Fibroblast of the aortic adventitia (primary cell): ENCODE measurements at regions not wholly inside any gene's neighbourhood (a gene's known extent, or its start where the extent isn't known, plus 50 kb on each side); places are given as distances from the start of the nearest gene placed in this dataset.

Experiments used
- DNase-seq: peaks from one replicate; pipeline ENCODE4 v3.0.0-alpha.2; 2010; ENCODE audit warnings: low read depth
- H3K4me3 ChIP-seq: 2 replicates; pipeline ENCODE4 v1.5.1; 2011; ENCODE audit warnings: low read depth, mild to moderate bottlenecking, control low read depth, low read length, moderate library complexity
- TF ChIP-seq, protein P1 (sequence below): IDR thresholded peaks from 2 replicates; pipeline ENCODE4 v1.5.1; 2011; ENCODE audit warnings: mild to moderate bottlenecking, low read length, control low read depth, inconsistent platforms; ENCODE audit not compliant: insufficient read depth

DNA sequence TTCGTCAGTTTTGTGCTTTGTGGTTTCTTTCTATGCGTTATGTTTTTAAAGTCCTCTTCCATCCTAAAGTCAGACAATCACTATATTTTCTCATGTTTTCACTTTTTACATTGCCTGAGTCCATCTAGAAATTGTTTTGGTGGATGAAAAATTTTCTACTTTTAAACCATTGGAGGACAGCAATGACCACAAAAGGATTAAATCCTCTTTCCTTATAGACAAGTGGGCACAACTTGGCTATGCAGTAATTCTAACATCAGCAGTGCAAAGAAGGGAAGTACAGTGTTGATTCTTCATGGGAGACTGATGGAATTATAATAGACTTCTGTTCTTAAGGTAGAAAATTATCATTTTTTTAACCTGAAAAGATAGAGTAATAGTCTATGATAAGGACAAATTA is 75.5 kb downstream of the PALM2AKAP2 start:
- TF ChIP-seq, protein P1, sequence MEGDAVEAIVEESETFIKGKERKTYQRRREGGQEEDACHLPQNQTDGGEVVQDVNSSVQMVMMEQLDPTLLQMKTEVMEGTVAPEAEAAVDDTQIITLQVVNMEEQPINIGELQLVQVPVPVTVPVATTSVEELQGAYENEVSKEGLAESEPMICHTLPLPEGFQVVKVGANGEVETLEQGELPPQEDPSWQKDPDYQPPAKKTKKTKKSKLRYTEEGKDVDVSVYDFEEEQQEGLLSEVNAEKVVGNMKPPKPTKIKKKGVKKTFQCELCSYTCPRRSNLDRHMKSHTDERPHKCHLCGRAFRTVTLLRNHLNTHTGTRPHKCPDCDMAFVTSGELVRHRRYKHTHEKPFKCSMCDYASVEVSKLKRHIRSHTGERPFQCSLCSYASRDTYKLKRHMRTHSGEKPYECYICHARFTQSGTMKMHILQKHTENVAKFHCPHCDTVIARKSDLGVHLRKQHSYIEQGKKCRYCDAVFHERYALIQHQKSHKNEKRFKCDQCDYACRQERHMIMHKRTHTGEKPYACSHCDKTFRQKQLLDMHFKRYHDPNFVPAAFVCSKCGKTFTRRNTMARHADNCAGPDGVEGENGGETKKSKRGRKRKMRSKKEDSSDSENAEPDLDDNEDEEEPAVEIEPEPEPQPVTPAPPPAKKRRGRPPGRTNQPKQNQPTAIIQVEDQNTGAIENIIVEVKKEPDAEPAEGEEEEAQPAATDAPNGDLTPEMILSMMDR = no peak
- no peak for DNase-seq
- H3K4me3 ChIP-seq = no peak overlapping the region

DNA sequence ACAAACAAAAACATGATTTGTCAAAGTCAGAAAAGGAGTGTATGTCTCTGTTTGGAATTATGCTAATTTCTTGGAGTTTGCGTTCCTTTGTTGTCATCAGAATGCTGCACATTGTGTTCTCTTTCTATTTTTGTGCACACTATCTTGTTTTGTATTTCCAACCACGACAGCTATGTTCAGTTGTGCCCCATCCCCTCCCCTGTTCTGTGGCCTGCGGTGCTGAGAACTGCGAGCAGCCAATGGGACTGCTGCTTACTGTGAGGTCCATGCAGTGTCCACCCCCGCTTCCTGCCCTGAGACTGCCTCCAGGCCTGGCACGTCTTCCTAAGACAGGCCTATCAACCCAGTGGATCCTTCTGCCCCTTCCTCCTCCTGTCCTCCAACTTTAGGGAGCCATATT is 76.8 kb downstream of the PALM2AKAP2 start:
- no peak for DNase-seq
- TF ChIP-seq, protein P1 = no peak
- no peak overlapping the region for H3K4me3 ChIP-seq

DNA sequence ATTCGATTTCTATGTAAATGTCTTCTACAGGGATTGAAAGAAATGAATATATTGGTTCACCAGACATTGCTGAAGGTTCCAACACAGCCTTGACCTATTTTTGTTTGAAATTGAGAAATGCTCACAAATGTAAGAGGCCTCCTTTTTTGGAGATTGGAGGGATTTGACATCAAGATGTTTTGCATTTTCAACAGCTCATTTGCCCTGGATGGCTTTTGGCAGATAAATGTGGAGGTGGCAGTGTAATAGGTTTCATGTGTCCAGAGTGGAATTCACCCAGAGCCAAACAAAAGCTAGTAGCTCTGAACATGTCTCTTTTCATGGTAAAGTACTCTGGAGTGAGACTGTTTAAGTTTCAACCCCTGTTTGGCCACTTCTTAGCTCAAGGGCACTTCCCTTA is 77.3 kb downstream of the PALM2AKAP2 start:
- TF ChIP-seq, protein P1 = no peak
- no peak for DNase-seq

DNA sequence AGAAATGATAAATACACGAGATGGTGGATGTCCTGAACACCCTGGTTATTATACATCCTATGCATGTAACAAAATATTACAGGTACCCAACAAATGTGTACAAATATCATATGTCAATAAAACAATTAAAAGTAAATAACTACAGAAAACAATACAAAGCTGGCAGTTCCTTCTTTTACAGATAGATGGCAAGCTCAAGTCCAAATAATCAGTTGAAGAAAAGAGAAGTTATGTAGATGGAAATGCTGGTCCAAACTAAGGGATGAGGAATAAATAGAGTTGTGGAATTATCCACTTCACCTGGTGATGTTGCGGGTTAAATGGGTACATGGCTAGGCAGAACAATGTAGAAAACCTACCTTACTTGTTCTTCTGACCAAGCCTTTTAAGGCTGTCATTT is 79.4 kb downstream of the PALM2AKAP2 start:
- TF ChIP-seq, protein P1 = peak; percentile 43
- no peak overlapping the region for H3K4me3 ChIP-seq
- DNase-seq = no peak

More for the DNA sequence above, 77.3 kb downstream of the PALM2AKAP2 start:
- H3K4me3 ChIP-seq = no peak overlapping the region

DNA sequence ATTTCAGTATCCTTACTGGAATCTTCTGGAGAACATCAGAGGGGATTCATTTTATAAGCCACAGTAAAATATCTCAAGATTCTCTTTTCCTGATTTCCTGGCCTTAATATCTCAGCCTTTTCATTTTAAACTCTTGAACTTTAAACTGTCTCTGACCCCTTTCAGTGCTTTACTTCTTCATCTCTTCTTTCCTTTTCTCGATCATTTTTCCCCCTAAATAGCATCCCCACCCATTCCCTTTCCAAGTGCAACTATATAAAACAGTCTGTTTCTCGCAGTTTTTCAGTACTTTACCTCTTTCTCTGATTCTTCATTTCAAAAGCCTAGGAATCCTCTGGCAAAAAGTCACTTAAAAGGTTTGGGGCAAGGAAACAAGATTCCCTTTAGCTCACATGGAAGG is 80.5 kb downstream of the PALM2AKAP2 start:
- no peak overlapping the region for H3K4me3 ChIP-seq
- DNase-seq = no peak
- TF ChIP-seq, protein P1 = no peak

DNA sequence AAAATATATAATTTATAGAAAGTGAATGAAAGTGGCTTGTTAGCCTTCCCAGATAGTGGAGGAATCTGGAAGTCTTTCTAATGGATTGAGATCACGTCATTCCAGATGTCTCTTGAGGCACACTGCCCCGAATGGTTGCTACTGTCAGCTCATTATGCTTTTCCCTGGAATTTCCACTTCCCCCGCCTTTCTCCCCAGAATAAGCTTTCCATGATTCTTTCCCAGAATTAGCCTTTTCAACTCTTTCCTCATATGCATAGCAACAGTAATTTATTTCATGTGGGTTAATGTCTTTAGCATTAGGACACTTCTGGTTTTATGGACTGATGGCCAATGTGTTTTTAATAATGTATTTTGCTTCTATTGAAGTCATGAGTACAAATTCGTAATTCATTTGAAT is 81.5 kb downstream of the PALM2AKAP2 start:
- DNase-seq = peak; percentile 50
- H3K4me3 ChIP-seq = no peak overlapping the region
- TF ChIP-seq, protein P1 = no peak

DNA sequence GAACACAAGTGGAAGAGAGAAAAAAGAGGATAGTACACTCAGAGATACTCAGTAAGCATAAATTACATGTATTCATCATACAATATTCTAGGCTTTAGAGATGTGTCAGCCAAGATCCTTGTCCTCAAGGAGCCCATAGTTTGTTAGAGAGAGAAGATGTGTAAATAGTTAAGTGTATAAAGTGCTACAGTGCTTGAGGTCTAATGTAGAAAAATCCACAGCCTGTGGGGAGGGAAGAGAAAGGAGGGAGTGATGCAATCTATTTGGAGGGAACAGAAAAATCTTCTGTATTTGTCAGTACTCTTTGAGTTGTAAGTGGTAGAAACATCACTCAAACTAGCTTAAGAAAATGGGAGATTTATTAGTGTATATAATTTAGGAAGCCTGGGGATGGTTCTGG is 81.9 kb downstream of the PALM2AKAP2 start:
- H3K4me3 ChIP-seq = no peak overlapping the region
- peak; percentile 17 for DNase-seq
- TF ChIP-seq, protein P1 = no peak
